MM.1S (cell line): ENCODE measurements at regions not wholly inside any gene's neighbourhood (a gene's known extent, or its start where the extent isn't known, plus 50 kb on each side); places are given as distances from the start of the nearest gene placed in this dataset.
"Not testable (repeated sequence)": the region's sequence is repeated elsewhere in the genome, so short reads cannot be mapped to it uniquely, and the experiment has no call there.

Experiments
- DNase-seq: peaks from one replicate; pipeline ENCODE4 v3.0.0-alpha.2; 2015
- H2AFZ ChIP-seq: fragments of 300-600 bp; sonication (generic); 2 replicates; pipeline ENCODE4 v1.6.0; 2016; ENCODE audit warnings: antibody characterized with exemption, low read length
- H3F3A ChIP-seq: fragments of 300-600 bp; sonication (generic); 2 replicates; pipeline ENCODE4 v1.6.1; 2016; ENCODE audit warnings: mild to moderate bottlenecking, antibody characterized with exemption, low read length, moderate library complexity, mixed read lengths; ENCODE audit not compliant: insufficient read depth
- H3K27ac ChIP-seq: fragments of 300-600 bp; sonication (generic); 2 replicates; pipeline ENCODE4 v1.5.1; 2016; ENCODE audit warnings: mild to moderate bottlenecking, low read length
- H3K27me3 ChIP-seq: fragments of 300-600 bp; sonication (generic); replicated peaks from 2 replicates; pipeline ENCODE4 v1.6.0; 2016; ENCODE audit warnings: low read length; ENCODE audit not compliant: insufficient read depth
- H3K36me3 ChIP-seq: fragments of 300-600 bp; sonication (generic); replicated peaks from 2 replicates; pipeline ENCODE4 v1.6.1; 2016; ENCODE audit warnings: mild to moderate bottlenecking, low read length, mixed read lengths; ENCODE audit not compliant: insufficient read depth
- H3K4me1 ChIP-seq: fragments of 300-600 bp; sonication (generic); 2 replicates; pipeline ENCODE4 v1.6.1; 2016; ENCODE audit warnings: low read length, mixed read lengths
- H3K4me2 ChIP-seq: fragments of 300-600 bp; sonication (generic); 2 replicates; pipeline ENCODE4 v1.6.0; 2016; ENCODE audit warnings: low read depth, low read length
- H3K4me3 ChIP-seq: fragments of 300-600 bp; sonication (generic); 2 replicates; pipeline ENCODE4 v1.5.1; 2016; ENCODE audit warnings: low read length, mixed read lengths
- H3K79me2 ChIP-seq: fragments of 300-600 bp; sonication (generic); 2 replicates; pipeline ENCODE4 v1.6.1; 2016; ENCODE audit warnings: mixed run types, low read length, mixed read lengths
- H3K9ac ChIP-seq: fragments of 300-600 bp; sonication (generic); 2 replicates; pipeline ENCODE4 v1.6.1; 2016; ENCODE audit warnings: low read length, mixed read lengths
- H3K9me2 ChIP-seq: fragments of 300-600 bp; sonication (generic); replicated peaks from 2 replicates; pipeline ENCODE4 v1.6.1; 2016; ENCODE audit warnings: mild to moderate bottlenecking, low read length, mixed read lengths; ENCODE audit not compliant: insufficient read depth
- H3K9me3 ChIP-seq: fragments of 300-600 bp; sonication (generic); replicated peaks from 2 replicates; pipeline ENCODE4 v1.6.1; 2016; ENCODE audit warnings: mild to moderate bottlenecking, low read length, mixed read lengths; ENCODE audit not compliant: insufficient read depth
- H4K20me1 ChIP-seq: fragments of 300-600 bp; sonication (generic); 2 replicates; pipeline ENCODE4 v1.6.1; 2016; ENCODE audit warnings: mild to moderate bottlenecking, low read length, moderate library complexity, mixed read lengths; ENCODE audit not compliant: insufficient read depth
- EZH2 ChIP-seq: fragments of 300-600 bp; sonication (generic); optimal IDR thresholded peaks from 2 replicates; pipeline ENCODE3; 2017; ENCODE audit warnings: low read depth, mild to moderate bottlenecking, antibody characterized with exemption, low read length, mixed read lengths
- EZH2phosphoT487 ChIP-seq: fragments of 300-600 bp; sonication (generic); IDR thresholded peaks from 2 replicates; pipeline ENCODE4 v1.6.1; 2018; ENCODE audit warnings: antibody characterized with exemption, low read length
- TF ChIP-seq, protein P1 (sequence below): fragments of 300-600 bp; sonication (generic); IDR thresholded peaks from 2 replicates; pipeline ENCODE4 v1.5.1; 2016; ENCODE audit warnings: antibody characterized with exemption, low read length, mixed read lengths

DNA sequence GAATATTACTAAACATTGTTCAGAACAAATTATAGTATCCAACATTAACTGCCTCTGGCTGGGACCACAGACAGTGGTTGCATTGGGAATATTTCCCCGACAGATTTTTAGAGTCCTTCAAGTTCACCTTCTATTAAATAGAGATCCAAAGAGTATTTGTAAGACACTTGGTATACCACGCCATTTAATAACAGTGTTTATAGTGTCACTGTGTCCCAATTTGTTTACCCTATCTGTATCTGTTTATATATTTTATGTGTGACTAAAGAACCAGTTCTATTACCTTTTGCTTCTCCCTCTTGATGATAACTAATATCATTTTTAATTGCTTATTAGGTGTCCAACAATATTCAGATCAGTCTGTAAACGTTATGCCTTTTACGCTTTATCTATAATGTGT, 191.3 kb upstream of the IRX5 start:
- Histone ChIP-seq H3K4me2 (no peak overlapping the region), H3K9me3 (no peaks in the 10 kb centered on the region), H3F3A (no peaks in the 10 kb centered on the region), H3K9ac (no peak overlapping the region), H3K27me3 (no peaks in the 10 kb centered on the region), H3K9me2 (no peaks in the 10 kb centered on the region), H4K20me1 (no peaks in the 10 kb centered on the region), H3K27ac (no peak overlapping the region), H3K4me3 (no peak overlapping the region), H2AFZ (no peak overlapping the region), H3K79me2 (no peaks in the 10 kb centered on the region), H3K36me3 (no peaks in the 10 kb centered on the region), H3K4me1 (no peaks in the 10 kb centered on the region)
- no peak for DNase-seq
- TF ChIP-seq, protein P1, sequence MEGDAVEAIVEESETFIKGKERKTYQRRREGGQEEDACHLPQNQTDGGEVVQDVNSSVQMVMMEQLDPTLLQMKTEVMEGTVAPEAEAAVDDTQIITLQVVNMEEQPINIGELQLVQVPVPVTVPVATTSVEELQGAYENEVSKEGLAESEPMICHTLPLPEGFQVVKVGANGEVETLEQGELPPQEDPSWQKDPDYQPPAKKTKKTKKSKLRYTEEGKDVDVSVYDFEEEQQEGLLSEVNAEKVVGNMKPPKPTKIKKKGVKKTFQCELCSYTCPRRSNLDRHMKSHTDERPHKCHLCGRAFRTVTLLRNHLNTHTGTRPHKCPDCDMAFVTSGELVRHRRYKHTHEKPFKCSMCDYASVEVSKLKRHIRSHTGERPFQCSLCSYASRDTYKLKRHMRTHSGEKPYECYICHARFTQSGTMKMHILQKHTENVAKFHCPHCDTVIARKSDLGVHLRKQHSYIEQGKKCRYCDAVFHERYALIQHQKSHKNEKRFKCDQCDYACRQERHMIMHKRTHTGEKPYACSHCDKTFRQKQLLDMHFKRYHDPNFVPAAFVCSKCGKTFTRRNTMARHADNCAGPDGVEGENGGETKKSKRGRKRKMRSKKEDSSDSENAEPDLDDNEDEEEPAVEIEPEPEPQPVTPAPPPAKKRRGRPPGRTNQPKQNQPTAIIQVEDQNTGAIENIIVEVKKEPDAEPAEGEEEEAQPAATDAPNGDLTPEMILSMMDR, result no peak
- TF ChIP-seq EZH2phosphoT487, result no peak
- TF ChIP-seq EZH2, result no peak

DNA sequence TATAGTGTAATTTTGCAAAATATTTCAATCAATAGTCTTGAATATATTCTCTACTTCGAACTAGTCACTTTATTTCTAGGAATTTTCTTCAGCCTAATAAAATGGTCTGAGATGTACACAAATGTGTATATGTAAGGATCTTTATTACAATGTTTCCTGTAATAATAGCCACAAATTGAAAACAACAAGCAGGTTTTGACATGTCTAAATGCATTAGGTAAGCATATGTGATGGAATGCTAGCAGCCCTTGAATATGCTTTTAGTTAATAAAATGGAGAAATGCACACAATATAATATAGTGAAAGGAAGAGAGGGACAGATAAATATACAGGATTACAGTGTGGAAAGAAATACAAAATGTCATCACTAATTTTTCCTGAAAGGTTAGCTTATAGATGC, 196.5 kb upstream of the IRX5 start:
- Histone ChIP-seq H3K4me3 (no peak overlapping the region), H3K4me2 (no peak overlapping the region), H4K20me1 (no peaks in the 10 kb centered on the region), H3K27me3 (no peaks in the 10 kb centered on the region), H3K79me2 (no peaks in the 10 kb centered on the region), H3F3A (no peaks in the 10 kb centered on the region), H3K9ac (no peak overlapping the region), H3K9me3 (no peaks in the 10 kb centered on the region), H3K9me2 (no peaks in the 10 kb centered on the region), H3K27ac (no peak overlapping the region), H3K36me3 (no peaks in the 10 kb centered on the region), H3K4me1 (no peaks in the 10 kb centered on the region), H2AFZ (no peak overlapping the region)
- no peak for DNase-seq
- TF ChIP-seq EZH2 (no peak), EZH2phosphoT487 (no peak)
- TF ChIP-seq, protein P1, result no peak

DNA sequence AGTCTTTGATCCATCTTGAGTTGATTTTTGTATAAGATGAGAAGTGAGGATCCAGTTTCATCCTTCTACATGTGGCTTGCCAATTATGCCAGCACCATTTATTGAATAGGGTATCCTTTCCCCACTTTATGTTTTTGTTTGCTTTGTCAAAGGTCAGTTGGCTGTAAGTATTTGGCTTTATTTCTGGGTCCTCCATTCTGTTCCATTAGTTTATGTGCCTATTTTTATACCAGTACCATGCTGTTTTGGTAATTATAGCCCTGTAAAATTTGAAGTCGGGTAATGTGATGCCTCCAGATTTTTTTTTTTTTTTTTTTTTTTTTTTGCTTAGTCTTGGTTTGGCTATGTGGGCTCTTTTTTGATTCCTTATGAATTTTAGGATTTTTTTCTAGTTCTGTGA, 203.0 kb upstream of the IRX5 start:
- H3K27ac ChIP-seq, H3K4me1 ChIP-seq, H3K36me3 ChIP-seq, H3K9me3 ChIP-seq, H3K9ac ChIP-seq, DNase-seq, H2AFZ ChIP-seq, H3K9me2 ChIP-seq, H3K4me3 ChIP-seq, H3K79me2 ChIP-seq, H3F3A ChIP-seq, H3K4me2 ChIP-seq, H4K20me1 ChIP-seq, H3K27me3 ChIP-seq: not testable (repeated sequence)

DNA sequence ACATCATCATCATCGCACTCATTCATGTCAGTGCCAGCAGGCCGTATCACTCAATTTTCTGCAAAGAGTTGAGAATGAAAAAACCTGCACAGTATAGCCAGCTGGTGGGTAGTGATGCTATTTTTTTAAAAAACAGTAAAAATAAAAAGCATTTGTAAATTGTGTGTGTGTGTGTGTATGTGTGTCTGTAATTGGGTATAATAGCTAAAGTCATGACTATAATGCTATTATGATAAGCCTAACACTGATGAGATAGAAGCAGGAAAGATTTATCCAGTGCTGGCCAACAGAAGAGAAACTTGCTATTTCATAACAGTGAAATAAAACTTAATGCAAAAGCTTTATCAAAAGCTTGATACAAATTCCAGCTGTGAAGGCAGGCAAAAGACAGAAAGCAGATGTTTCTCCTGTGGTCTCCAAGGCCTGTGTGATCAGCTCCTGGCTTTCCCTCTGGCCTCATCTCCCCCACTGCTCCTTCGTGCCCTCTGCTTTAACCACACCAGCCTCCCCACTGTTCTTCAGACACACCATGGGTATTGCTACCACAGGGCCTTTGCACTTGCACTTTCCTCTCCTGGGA, 206.2 kb upstream of the IRX5 start:
- DNase-seq, result no peak
- Histone ChIP-seq H3K27me3 (no peaks in the 10 kb centered on the region), H3K4me2 (no peak overlapping the region), H4K20me1 (no peaks in the 10 kb centered on the region), H3K79me2 (no peaks in the 10 kb centered on the region), H3K4me1 (no peaks in the 10 kb centered on the region), H3K9me2 (no peaks in the 10 kb centered on the region), H2AFZ (no peak overlapping the region), H3K9me3 (no peaks in the 10 kb centered on the region), H3K27ac (no peak overlapping the region), H3F3A (no peaks in the 10 kb centered on the region), H3K36me3 (no peaks in the 10 kb centered on the region), H3K9ac (no peak overlapping the region), H3K4me3 (no peak overlapping the region)
- no peak for TF ChIP-seq EZH2phosphoT487
- TF ChIP-seq, protein P1, result no peak
